ENCODE measurements at regions not wholly inside any gene's neighbourhood (a gene's known extent, or its start where the extent isn't known, plus 50 kb on each side); places are given as distances from the start of the nearest gene placed in this dataset.

- TF ChIP-seq, protein P1, sequence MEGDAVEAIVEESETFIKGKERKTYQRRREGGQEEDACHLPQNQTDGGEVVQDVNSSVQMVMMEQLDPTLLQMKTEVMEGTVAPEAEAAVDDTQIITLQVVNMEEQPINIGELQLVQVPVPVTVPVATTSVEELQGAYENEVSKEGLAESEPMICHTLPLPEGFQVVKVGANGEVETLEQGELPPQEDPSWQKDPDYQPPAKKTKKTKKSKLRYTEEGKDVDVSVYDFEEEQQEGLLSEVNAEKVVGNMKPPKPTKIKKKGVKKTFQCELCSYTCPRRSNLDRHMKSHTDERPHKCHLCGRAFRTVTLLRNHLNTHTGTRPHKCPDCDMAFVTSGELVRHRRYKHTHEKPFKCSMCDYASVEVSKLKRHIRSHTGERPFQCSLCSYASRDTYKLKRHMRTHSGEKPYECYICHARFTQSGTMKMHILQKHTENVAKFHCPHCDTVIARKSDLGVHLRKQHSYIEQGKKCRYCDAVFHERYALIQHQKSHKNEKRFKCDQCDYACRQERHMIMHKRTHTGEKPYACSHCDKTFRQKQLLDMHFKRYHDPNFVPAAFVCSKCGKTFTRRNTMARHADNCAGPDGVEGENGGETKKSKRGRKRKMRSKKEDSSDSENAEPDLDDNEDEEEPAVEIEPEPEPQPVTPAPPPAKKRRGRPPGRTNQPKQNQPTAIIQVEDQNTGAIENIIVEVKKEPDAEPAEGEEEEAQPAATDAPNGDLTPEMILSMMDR (IDR thresholded peaks at IDR 0.05; ENCODE audit: low read length) = no peak
- no peak for TF ChIP-seq EZH2 (optimal IDR thresholded peaks at IDR 0.05; ENCODE audit: low read depth, low read length)
- TF ChIP-seq EZH2phosphoT487 (IDR thresholded peaks at IDR 0.05; ENCODE audit: low read length) = no peak
Observed at GRCh38 chr9:28444637-28445036, 871.4 kb upstream of the C9orf72 start.
